Fibroblast of peridontal ligament (primary cell): ENCODE measurements at regions not wholly inside any gene's neighbourhood (a gene's known extent, or its start where the extent isn't known, plus 50 kb on each side); places are given as distances from the start of the nearest gene placed in this dataset.
"Not testable (repeated sequence)": the region's sequence is repeated elsewhere in the genome, so short reads cannot be mapped to it uniquely, and the experiment has no call there.

Source experiments
- DNase-seq: peaks from one replicate; pipeline ENCODE4 v3.0.0-alpha.2; 2010; ENCODE audit errors: extremely low read depth

DNA sequence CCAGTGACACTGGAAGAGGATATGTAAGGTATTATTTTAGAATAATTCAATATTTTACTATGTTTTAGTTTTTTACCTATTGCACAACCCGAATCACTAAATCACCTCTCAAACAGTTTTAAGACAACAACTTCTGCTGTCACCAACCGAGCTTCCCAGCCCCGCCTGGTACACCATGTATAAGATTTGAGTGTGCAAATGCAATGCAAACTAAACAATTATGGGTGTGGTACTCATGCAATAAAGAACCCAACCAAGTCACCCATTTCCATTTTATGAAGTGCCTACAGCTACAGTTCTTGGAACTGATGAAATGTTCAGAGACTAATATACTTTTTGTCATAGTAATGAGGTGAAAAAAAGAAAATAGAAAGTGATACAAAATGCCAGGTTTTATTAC is 256.2 kb downstream of the TAFA4 start:
- DNase-seq: no peak

- no peak for DNase-seq
Observed at GRCh38 chr3:68667346-68667745, 265.0 kb downstream of the TAFA4 start.

GRCh38 chr3:68666429-68667136 is 265.8 kb downstream of the TAFA4 start:
- DNase-seq: no peak

GRCh38 chr3:68664276-68664675 is 268.1 kb downstream of the TAFA4 start:
- DNase-seq: no peak

GRCh38 chr3:68662176-68662575 is 270.2 kb downstream of the TAFA4 start:
- no peak for DNase-seq

GRCh38 chr3:68650657-68651056 is 281.7 kb downstream of the TAFA4 start:
- not testable (repeated sequence) for DNase-seq

DNA sequence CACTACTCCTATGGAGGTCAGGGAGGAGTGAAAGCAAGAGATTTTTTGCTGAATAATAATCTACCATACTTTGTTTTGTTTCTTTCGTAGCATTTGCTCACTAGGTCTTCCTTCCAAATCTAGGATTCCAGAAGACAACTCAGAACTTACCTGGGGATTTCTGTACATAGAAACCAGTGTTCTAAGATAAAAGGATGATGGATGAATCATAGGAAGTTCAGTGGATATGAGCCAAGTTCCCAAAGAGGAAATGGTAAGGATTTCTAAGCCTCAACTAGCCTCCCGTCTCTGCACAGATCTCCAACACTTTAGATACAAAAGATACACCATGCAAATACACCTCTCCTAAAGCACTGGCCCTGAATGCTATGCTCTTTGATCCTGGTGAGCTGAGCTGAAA is 283.9 kb downstream of the TAFA4 start:
- DNase-seq: no peak

DNA sequence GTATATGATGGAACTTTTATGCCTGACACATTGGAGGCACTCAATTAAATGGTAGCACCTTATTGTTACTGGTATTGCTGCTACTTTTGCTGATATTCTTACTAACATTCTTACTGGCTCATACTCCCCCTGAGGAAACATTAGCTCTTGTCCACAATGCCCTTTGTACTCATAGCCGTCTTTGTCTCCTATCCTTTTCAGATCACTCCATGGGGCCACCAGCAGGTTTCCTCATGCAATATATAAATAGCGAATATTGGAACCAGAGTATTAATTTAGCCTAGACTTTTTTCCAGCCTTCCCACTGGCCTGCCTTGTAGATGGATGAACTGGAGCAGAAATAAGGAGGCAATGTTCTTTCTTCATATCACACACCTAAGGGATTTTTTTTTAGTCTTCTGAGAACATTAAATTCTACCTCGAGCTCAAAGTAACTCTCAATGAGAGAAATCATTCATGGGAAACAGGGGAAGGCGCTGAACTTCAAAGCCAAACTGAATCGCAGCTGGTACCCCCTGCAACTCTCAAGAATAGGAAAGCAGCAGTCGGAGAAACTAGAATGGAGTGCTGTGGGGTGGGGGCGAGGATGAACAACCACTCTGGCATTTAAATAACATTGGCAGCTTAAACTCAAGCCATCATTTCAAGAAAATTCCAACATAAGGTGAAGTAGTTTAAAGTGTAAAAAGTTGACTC is 300.3 kb downstream of the TAFA4 start:
- no peak for DNase-seq

GRCh38 chr3:68620211-68620610 is 312.1 kb downstream of the TAFA4 start:
- DNase-seq: no peak

- DNase-seq: no peak
Observed at GRCh38 chr3:68614087-68614486, 318.3 kb downstream of the TAFA4 start.

GRCh38 chr3:68571321-68571720 is 361.0 kb downstream of the TAFA4 start:
- DNase-seq: no peak

DNA sequence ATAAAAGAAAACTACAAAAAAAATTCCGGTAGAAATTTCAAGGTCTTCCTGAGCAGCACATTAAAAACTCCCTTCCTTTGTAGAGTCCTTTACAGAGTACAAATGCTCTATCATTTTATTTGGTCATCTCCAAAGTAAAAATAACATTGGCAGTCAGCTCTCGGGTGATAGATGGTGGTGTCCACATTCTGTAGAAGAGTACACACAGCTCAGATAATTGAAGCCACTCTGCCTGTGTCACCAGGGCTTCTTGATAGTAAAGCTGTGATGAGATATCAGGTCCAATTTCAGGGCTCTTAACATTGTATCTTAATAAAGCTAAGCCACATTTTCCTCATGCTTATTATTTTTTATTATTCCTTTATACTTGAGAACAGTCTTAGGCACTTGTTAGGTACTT is 371.6 kb downstream of the TAFA4 start:
- no peak for DNase-seq

DNA sequence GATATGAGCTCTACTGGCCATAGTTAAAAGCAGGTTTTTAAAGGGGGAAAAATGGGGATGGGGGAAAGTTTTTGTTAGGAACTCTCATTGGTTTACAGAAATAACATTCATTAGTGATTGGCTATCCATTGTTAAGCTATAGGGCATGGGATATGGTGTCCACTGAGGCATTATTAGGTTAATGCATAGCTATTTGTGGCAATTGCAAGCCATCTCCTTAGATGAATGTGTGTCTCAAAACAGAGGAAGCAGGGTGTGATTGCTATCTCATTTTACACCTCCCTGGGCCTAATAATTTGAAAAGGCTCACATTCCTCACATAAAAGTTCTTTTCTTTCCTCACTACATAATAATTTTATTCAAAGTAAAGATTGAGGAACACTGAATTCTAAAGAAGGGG is 396.6 kb downstream of the TAFA4 start:
- DNase-seq: no peak

DNA sequence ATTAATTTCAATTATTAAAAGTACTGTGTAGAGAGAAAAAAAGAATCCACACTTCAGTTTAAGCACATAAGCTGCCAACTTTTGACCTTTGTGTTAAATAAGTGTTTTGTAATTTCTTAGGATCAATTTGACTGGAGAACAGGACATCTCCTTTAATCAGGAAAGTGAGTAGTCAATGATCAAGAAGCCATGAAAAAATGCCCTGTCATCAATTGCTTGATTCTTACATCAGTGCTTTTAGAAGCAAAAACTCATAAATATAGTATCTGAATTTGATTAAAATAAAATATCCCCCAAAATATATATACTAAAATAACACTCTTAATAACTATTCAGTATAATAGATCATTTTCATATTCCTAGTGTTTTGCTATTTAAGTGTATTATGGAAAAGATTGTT is 409.0 kb downstream of the TAFA4 start:
- DNase-seq: no peak

DNA sequence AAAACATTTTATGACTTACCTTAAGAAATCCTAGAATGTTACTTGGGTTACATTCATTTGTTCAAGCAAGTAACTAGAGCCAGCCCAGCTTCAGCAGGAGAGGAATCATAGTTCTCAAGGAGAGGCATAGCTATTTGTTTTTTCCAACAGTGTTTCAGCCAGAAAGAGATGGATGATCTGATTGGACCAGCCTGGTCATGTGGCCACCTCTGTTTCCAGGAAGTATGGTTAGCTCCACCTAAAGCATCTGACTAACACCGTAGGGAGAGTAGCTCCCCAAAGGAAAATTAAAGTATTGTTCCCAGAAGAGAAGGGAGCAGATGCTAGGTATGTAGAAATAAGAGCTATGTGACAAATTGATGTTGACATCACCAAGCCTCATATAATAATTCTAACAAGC is 417.1 kb downstream of the TAFA4 start:
- DNase-seq: no peak

DNA sequence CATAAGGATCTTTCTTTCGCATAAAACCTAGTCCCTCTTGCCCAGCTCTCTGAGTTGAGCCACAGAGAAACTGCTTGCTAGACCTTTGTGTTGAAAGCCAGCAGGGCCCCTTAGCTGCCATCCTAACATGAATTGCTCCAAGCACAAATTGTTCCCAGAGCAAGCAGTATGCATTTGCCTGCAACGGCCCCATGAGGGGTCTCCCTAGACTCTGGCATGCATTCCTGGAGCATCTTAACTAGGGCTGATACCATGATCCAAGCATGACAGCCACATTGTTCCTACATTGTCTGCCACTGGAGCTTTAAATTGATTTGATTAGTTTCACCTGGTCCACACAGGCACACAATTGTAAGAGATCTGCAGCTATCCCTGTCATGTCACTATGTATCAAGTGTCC is 428.1 kb downstream of the TAFA4 start:
- no peak for DNase-seq

DNA sequence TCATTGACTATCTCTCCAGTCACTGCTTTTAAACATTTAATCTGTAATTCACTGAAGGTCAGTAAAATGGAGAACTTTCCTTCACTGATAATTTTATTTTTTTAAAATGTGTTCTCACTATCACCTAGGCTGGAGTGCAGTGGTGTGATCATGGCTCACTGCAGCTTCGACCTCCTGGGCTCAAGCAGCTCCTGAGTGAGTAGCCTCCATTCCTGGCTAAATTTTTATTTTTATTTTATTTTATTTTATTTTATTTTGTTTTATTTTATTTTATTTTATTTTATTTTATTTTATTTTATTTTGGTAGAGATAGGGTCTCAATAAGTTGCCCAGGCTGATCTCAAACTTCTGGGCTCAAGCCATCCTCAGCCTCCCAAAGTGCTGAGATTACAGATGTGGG is 446.5 kb downstream of the TAFA4 start:
- not testable (repeated sequence) for DNase-seq

DNA sequence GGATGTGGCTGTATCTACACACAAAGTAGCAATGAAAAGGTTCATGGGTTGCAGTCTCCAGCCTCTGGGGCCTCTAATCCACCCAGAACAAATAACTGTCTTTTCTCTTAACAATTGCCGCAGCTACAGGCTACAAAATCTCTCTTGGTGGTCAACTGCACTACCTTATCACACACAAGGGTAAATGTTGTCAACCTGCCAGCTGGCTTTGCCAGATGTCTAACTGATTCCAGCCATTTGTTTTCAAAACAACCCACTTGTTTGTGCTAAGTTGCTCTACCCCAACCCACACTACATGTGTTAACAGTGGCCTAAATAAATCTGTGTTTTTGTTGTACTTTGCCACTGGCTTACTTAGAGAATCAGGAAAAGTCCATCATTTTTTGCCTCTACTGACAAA is 447.3 kb downstream of the TAFA4 start:
- no peak for DNase-seq

DNA sequence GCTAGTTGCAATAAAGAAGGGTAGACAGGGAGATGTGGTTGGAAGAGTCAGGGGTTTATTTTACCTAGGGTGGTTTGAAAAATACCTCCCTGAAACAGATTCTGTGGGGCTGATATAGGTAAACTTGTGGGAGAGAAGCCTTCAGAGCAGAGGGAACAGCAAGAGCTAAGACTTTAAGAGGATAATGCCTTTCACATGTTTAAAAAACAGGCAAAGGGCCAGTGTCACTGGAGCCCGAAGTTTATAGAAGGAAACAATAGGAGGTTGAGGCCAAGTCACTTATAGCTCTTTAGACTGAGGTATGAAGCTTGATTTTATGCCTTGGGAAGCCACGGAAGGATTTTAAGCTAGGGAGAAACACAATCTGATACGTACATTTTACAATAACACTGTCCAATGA is 448.7 kb downstream of the TAFA4 start:
- DNase-seq: no peak

DNA sequence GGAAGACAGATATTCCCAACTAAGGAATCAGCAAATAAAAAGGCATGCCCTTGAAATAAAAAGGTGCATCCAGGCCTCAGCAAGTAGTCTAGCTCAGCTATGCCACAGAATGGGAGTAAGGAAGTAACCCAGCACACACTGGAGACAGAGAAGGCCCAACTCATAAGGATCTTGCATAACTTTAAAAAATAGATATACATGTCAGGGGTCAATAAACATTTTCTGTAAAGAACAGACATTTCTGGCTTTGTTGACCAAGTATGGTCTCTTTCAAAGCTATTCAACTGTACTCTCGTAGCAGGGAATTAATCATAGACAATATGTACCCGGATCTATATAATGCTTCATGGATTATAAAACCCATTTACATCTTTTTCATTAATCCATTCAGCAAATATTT is 449.3 kb downstream of the TAFA4 start:
- DNase-seq: no peak

GRCh38 chr3:68482565-68482964 is 449.8 kb downstream of the TAFA4 start:
- no peak for DNase-seq

GRCh38 chr3:68479779-68480178 is 452.6 kb downstream of the TAFA4 start:
- DNase-seq: no peak

DNA sequence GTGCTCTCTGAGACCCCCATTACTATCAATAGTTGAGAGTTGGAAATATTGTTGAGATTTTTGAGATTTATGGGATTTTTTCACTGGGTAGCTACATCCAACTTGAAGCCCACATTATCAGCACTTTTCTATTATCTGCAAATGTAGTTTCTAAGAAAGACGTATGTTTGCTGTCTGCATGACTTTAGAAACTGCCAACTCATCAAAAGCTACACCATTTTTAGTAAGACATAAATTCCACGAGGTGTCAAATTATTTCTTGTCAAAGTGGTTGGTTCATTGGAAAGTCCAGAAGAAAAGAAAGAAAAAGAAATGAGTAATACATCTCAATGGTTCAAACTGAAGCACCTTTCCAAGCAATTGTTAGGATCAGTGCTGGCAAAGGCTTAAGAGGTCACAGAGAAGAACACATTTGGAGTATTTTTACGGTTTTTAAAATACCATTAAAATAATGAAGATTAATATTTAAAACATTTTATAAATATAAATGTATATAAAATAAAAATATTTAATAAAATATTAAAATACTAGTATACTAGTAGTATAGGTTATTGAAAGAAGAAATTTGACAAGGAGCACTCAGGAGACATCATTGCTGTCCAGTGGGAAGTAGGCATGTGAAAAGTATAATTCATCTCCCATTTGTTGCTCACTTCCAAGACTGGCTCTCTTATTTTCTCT is 463.5 kb downstream of the TAFA4 start:
- no peak for DNase-seq
